Natural killer cell (primary cell): ENCODE measurements at regions not wholly inside any gene's neighbourhood (a gene's known extent, or its start where the extent isn't known, plus 50 kb on each side); places are given as distances from the start of the nearest gene placed in this dataset.

Source experiments
- ATAC-seq, 3 donors: fragments of 150-1000 bp in 2 of 3; fragments of 200-7000 bp in 1 of 3; cut with Tn5 transposase; 1 replicate in 1 of 3; 2 replicates in 2 of 3; pipeline ENCODE4 v1.10.0; 2021; ENCODE audit warnings: mild to moderate bottlenecking in 2 of 3, moderate library complexity in 2 of 3
- DNase-seq, 2 donors: peaks; one replicate each; pipeline versions ENCODE4 v3.0.0 to v3.0.0-alpha.2; 2013 to 2021; ENCODE audit warnings: mixed read lengths in 1 of 2
- H3K27ac ChIP-seq: one replicate; pipeline ENCODE4 v1.5.1; 2013; ENCODE audit warnings: mild to moderate bottlenecking, low read length
- H3K27me3 ChIP-seq: one replicate; pipeline ENCODE4 v1.6.1; 2013; ENCODE audit warnings: low read length; ENCODE audit not compliant: control insufficient read depth, insufficient read depth
- H3K36me3 ChIP-seq: one replicate; pipeline ENCODE4 v1.6.1; 2013; ENCODE audit warnings: low read length; ENCODE audit not compliant: control insufficient read depth, insufficient read depth
- H3K4me1 ChIP-seq: one replicate; pipeline ENCODE4 v1.6.1; 2013; ENCODE audit warnings: low read length; ENCODE audit not compliant: control insufficient read depth, insufficient read depth
- H3K4me3 ChIP-seq: one replicate; pipeline ENCODE4 v1.5.1; 2013; ENCODE audit warnings: low read length
- H3K9me3 ChIP-seq: one replicate; pipeline ENCODE4 v1.6.1; 2013; ENCODE audit warnings: low read length; ENCODE audit not compliant: control insufficient read depth, insufficient read depth
- H3K27ac Mint-ChIP-seq, 2 donors: one replicate each; pipeline ENCODE4 v1.8.0; 2022; ENCODE audit warnings: mild to moderate bottlenecking in 2 of 2, mixed read lengths in 2 of 2, moderate library complexity in 1 of 2
- H3K27me3 Mint-ChIP-seq, 2 donors: one replicate each; pipeline ENCODE4 v1.8.0; 2022; ENCODE audit warnings: low read depth in 2 of 2, mixed read lengths in 2 of 2
- H3K36me3 Mint-ChIP-seq: one replicate; pipeline ENCODE4 v1.8.0; 2022; ENCODE audit warnings: mixed read lengths
- H3K4me1 Mint-ChIP-seq, 2 donors: one replicate each; pipeline ENCODE4 v1.8.0; 2022; ENCODE audit warnings: mixed read lengths in 2 of 2
- H3K4me3 Mint-ChIP-seq: one replicate; pipeline ENCODE4 v1.8.0; 2022; ENCODE audit warnings: mild to moderate bottlenecking, moderate library complexity, mixed read lengths
- H3K9me3 Mint-ChIP-seq, 2 donors: one replicate each; pipeline ENCODE4 v1.8.0; 2022; ENCODE audit warnings: mixed read lengths in 2 of 2
- CTCF ChIP-seq: fragments of 200-600 bp; IDR thresholded peaks from one replicate; pipeline ENCODE4 v1.8.0; 2022; ENCODE audit warnings: antibody characterized with exemption
- WGBS: methylation state at CpG from one replicate; pipeline ENCODE4 v1.1.7; 2013; ENCODE audit warnings: missing lambda C conversion rate; ENCODE audit not compliant: insufficient coverage; 5-methylcytosine and 5-hydroxymethylcytosine counted together
- intact Hi-C: fragments of 100-400 bp; cut with micrococcal nuclease; formaldehyde crosslinking; loops from one replicate; pipeline ENCODE4 v1.14.2; 2022

- Mint-ChIP-seq H3K4me1 (no peaks in the 10 kb centered on the region), H3K9me3 (no peaks in the 10 kb centered on the region), H3K27me3 (peaks cover 0 to 6% of the 10 kb centered on the region in 2 donors), H3K27ac (no peak overlapping the region), H3K4me3 (no peak overlapping the region), H3K36me3 (no peaks in the 10 kb centered on the region)
- intact Hi-C loops: no loop called here
- 95% methylated on average over 3 of the region's 3 CpGs for WGBS
- Histone ChIP-seq H3K4me3 (no peak overlapping the region), H3K4me1 (no peaks in the 10 kb centered on the region), H3K27ac (no peak overlapping the region), H3K9me3 (no peaks in the 10 kb centered on the region), H3K27me3 (no peaks in the 10 kb centered on the region), H3K36me3 (no peaks in the 10 kb centered on the region)
- no peak for ATAC-seq
- no peak for TF ChIP-seq CTCF
- no peak for DNase-seq
These were observed 87.0 kb upstream of the ZNF462 start for GRCh38 chr9:106775960-106776359.

GRCh38 chr9:106779796-106780195, 83.2 kb upstream of the ZNF462 start:
- DNase-seq (no peak), ATAC-seq (no peak)
- H3K27me3 Mint-ChIP-seq: peaks cover 0 to 6% of the 10 kb centered on the region in 2 donors
- H3K9me3 Mint-ChIP-seq: no peaks in the 10 kb centered on the region
- H3K36me3 Mint-ChIP-seq: no peaks in the 10 kb centered on the region
- Histone ChIP-seq H3K4me3 (no peak overlapping the region), H3K9me3 (no peaks in the 10 kb centered on the region), H3K27me3 (no peaks in the 10 kb centered on the region), H3K36me3 (no peaks in the 10 kb centered on the region), H3K27ac (no peak overlapping the region), H3K4me1 (no peaks in the 10 kb centered on the region)
- no peaks in the 10 kb centered on the region for H3K4me1 Mint-ChIP-seq
- no peak for TF ChIP-seq CTCF
- intact Hi-C loops: no loop called here
- H3K4me3 Mint-ChIP-seq: no peak overlapping the region
- no peak overlapping the region for H3K27ac Mint-ChIP-seq

GRCh38 chr9:106783121-106783520, 79.8 kb upstream of the ZNF462 start:
- no peaks in the 10 kb centered on the region for H3K9me3 ChIP-seq
- TF ChIP-seq CTCF: no peak
- no peak for ATAC-seq
- H3K27me3 Mint-ChIP-seq: peaks cover 0 to 6% of the 10 kb centered on the region in 2 donors
- no peaks in the 10 kb centered on the region for H3K4me1 Mint-ChIP-seq
- no peaks in the 10 kb centered on the region for H3K27me3 ChIP-seq
- no peak overlapping the region for H3K27ac ChIP-seq
- H3K9me3 Mint-ChIP-seq: no peaks in the 10 kb centered on the region
- intact Hi-C loops: no loop called here
- H3K4me3 Mint-ChIP-seq: no peak overlapping the region
- H3K27ac Mint-ChIP-seq: no peak overlapping the region
- H3K4me3 ChIP-seq: no peak overlapping the region
- WGBS: no CpG with 5 or more reads among the region's 1 CpG
- DNase-seq: no peak
- no peaks in the 10 kb centered on the region for H3K36me3 Mint-ChIP-seq
- H3K36me3 ChIP-seq: no peaks in the 10 kb centered on the region
- H3K4me1 ChIP-seq: no peaks in the 10 kb centered on the region

GRCh38 chr9:106784076-106784475, 78.9 kb upstream of the ZNF462 start:
- intact Hi-C loops: no loop called here
- peaks cover 0 to 6% of the 10 kb centered on the region in 2 donors for H3K27me3 Mint-ChIP-seq
- Histone ChIP-seq H3K27ac (no peak overlapping the region), H3K4me3 (no peak overlapping the region), H3K9me3 (no peaks in the 10 kb centered on the region), H3K27me3 (no peaks in the 10 kb centered on the region), H3K36me3 (no peaks in the 10 kb centered on the region), H3K4me1 (no peaks in the 10 kb centered on the region)
- H3K27ac Mint-ChIP-seq: no peak overlapping the region
- no peaks in the 10 kb centered on the region for H3K4me1 Mint-ChIP-seq
- no peaks in the 10 kb centered on the region for H3K36me3 Mint-ChIP-seq
- WGBS: 78% methylated on average over 1 of the region's 3 CpGs
- H3K4me3 Mint-ChIP-seq: no peak overlapping the region
- ATAC-seq: no peak
- no peak for TF ChIP-seq CTCF
- no peaks in the 10 kb centered on the region for H3K9me3 Mint-ChIP-seq
- DNase-seq: no peak
